ENCODE measurements at regions not wholly inside any gene's neighbourhood (a gene's known extent, or its start where the extent isn't known, plus 50 kb on each side); places are given as distances from the start of the nearest gene placed in this dataset.

DNA sequence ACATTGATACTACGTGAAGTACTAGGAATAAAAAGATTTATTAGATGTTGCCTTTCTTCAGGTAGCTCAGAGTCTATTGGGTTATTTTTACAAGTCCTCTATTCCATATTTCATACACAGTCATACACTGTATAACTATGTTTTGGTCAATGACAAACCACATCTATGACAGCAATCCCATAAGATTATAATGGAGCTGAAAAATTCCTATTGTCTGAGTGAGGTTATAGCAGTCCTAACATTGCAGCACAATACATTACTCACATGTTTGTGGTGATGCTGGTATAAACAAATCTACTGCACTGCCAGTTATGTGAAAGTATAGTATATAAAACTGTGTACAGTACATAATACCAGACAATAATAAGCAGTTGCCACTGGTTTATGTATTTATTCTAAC lies 595.1 kb downstream of the MBD2 start:
- TF ChIP-seq, protein P1, sequence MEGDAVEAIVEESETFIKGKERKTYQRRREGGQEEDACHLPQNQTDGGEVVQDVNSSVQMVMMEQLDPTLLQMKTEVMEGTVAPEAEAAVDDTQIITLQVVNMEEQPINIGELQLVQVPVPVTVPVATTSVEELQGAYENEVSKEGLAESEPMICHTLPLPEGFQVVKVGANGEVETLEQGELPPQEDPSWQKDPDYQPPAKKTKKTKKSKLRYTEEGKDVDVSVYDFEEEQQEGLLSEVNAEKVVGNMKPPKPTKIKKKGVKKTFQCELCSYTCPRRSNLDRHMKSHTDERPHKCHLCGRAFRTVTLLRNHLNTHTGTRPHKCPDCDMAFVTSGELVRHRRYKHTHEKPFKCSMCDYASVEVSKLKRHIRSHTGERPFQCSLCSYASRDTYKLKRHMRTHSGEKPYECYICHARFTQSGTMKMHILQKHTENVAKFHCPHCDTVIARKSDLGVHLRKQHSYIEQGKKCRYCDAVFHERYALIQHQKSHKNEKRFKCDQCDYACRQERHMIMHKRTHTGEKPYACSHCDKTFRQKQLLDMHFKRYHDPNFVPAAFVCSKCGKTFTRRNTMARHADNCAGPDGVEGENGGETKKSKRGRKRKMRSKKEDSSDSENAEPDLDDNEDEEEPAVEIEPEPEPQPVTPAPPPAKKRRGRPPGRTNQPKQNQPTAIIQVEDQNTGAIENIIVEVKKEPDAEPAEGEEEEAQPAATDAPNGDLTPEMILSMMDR (IDR thresholded peaks at IDR 0.05), result no peak
- TF ChIP-seq POLR2A (IDR thresholded peaks at IDR 0.05), result no peak

Data from thyroid gland (tissue), 4 donors.